Chondrocyte (in vitro differentiated cells): ENCODE measurements at regions not wholly inside any gene's neighbourhood (a gene's known extent, or its start where the extent isn't known, plus 50 kb on each side); places are given as distances from the start of the nearest gene placed in this dataset.

Experiments
- DNase-seq: peaks from one replicate; pipeline ENCODE4 v3.0.0; 2021; ENCODE audit warnings: mixed read lengths, low spot score
- H3K27ac Mint-ChIP-seq: one replicate; pipeline ENCODE4 v1.8.0; 2021; ENCODE audit warnings: mild to moderate bottlenecking, moderate library complexity, mixed read lengths; ENCODE audit not compliant: unreplicated experiment
- H3K27me3 Mint-ChIP-seq: 2 replicates; pipeline ENCODE4 v1.8.0; 2021; ENCODE audit warnings: low read depth, mixed read lengths
- H3K36me3 Mint-ChIP-seq: 2 replicates; pipeline ENCODE4 v1.8.0; 2021; ENCODE audit warnings: low read depth, mixed read lengths
- H3K4me1 Mint-ChIP-seq: 2 replicates; pipeline ENCODE4 v1.8.0; 2021; ENCODE audit warnings: low read depth, mild to moderate bottlenecking, mixed read lengths
- H3K4me3 Mint-ChIP-seq: one replicate; pipeline ENCODE4 v1.8.0; 2021; ENCODE audit warnings: mild to moderate bottlenecking, moderate library complexity, mixed read lengths; ENCODE audit not compliant: unreplicated experiment
- H3K9me3 Mint-ChIP-seq: 2 replicates; pipeline ENCODE4 v1.8.0; 2021; ENCODE audit warnings: low read depth, mixed read lengths
- CTCF ChIP-seq: fragments of 200-600 bp; sonication (generic); IDR thresholded peaks from 2 replicates; pipeline ENCODE4 v1.5.0; 2021; ENCODE audit warnings: antibody characterized with exemption, mild to moderate bottlenecking, moderate library complexity

GRCh38 chr5:35313291-35313690 is 83.0 kb upstream of the PRLR start:
- no peak overlapping the region for H3K27ac Mint-ChIP-seq
- H3K36me3 Mint-ChIP-seq, result no peaks in the 10 kb centered on the region
- H3K4me1 Mint-ChIP-seq, result peaks cover 3% of the 10 kb centered on the region
- H3K9me3 Mint-ChIP-seq, result no peaks in the 10 kb centered on the region
- TF ChIP-seq CTCF, result no peak
- no peak for DNase-seq
- peaks cover 5% of the 10 kb centered on the region for H3K27me3 Mint-ChIP-seq
- H3K4me3 Mint-ChIP-seq, result no peak overlapping the region

GRCh38 chr5:35312267-35312666 is 82.0 kb upstream of the PRLR start:
- no peak for TF ChIP-seq CTCF
- no peak overlapping the region for H3K27ac Mint-ChIP-seq
- peaks cover 3% of the 10 kb centered on the region for H3K4me1 Mint-ChIP-seq
- peaks cover 5% of the 10 kb centered on the region for H3K27me3 Mint-ChIP-seq
- DNase-seq, result no peak
- H3K9me3 Mint-ChIP-seq, result no peaks in the 10 kb centered on the region
- no peak overlapping the region for H3K4me3 Mint-ChIP-seq
- H3K36me3 Mint-ChIP-seq, result no peaks in the 10 kb centered on the region

- no peak for TF ChIP-seq CTCF
- Mint-ChIP-seq H3K36me3 (no peaks in the 10 kb centered on the region), H3K27ac (no peak overlapping the region), H3K4me3 (no peak overlapping the region), H3K27me3 (peaks cover 5% of the 10 kb centered on the region), H3K4me1 (peaks cover 3% of the 10 kb centered on the region), H3K9me3 (no peaks in the 10 kb centered on the region)
- DNase-seq, result no peak
Observed at GRCh38 chr5:35309365-35310130, 79.3 kb upstream of the PRLR start.

- no peak for TF ChIP-seq CTCF
- no peak for DNase-seq
- Mint-ChIP-seq H3K9me3 (no peaks in the 10 kb centered on the region), H3K27ac (no peak overlapping the region), H3K27me3 (peaks cover 5% of the 10 kb centered on the region), H3K4me1 (peaks cover 3% of the 10 kb centered on the region), H3K4me3 (no peak overlapping the region), H3K36me3 (no peaks in the 10 kb centered on the region)
Observed at GRCh38 chr5:35308421-35308820, 78.1 kb upstream of the PRLR start.

GRCh38 chr5:35306716-35307365 is 76.6 kb upstream of the PRLR start:
- no peak for TF ChIP-seq CTCF
- Mint-ChIP-seq H3K4me1 (no peaks in the 10 kb centered on the region), H3K27ac (no peak overlapping the region), H3K9me3 (no peaks in the 10 kb centered on the region), H3K27me3 (peaks cover 5% of the 10 kb centered on the region), H3K36me3 (no peaks in the 10 kb centered on the region), H3K4me3 (no peak overlapping the region)
- no peak for DNase-seq
